GM12892 (cell line): ENCODE measurements at regions not wholly inside any gene's neighbourhood (a gene's known extent, or its start where the extent isn't known, plus 50 kb on each side); places are given as distances from the start of the nearest gene placed in this dataset.

Experiments
- POLR2A ChIP-seq: IDR thresholded peaks from 2 replicates; pipeline ENCODE4 v1.6.1; 2011; ENCODE audit warnings: low read depth, low read length, control low read depth
- POLR2AphosphoS5 ChIP-seq: IDR thresholded peaks from 2 replicates; pipeline ENCODE4 v1.6.1; 2011; ENCODE audit warnings: low read depth, low read length, control low read depth
- TAF1 ChIP-seq: IDR thresholded peaks from 2 replicates; pipeline ENCODE4 v1.6.1; 2011; ENCODE audit warnings: low read depth, mild to moderate bottlenecking, control low read depth, low read length, borderline replicate concordance

DNA sequence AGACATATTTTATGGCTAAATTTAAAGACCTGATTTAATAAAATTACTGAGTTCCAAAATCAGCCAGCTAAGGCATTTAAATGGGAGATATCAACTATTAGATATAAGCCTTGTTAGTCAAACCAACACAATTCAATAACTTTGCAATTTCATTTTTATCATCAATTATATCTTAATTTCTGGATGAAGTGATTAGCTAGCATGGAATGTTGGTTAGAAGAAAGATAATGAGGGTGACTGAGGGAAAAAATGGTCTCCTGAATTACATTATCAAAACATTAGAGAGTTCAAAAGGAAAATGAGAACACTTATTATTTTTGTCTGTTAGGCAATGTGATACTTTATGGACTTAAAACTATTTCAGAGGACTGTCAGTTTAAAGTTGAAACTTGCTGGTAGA is 525.7 kb downstream of the CDH11 start:
- TF ChIP-seq POLR2A (no peak), POLR2AphosphoS5 (no peak), TAF1 (no peak)
